ENCODE measurements at regions not wholly inside any gene's neighbourhood (a gene's known extent, or its start where the extent isn't known, plus 50 kb on each side); places are given as distances from the start of the nearest gene placed in this dataset.

DNA sequence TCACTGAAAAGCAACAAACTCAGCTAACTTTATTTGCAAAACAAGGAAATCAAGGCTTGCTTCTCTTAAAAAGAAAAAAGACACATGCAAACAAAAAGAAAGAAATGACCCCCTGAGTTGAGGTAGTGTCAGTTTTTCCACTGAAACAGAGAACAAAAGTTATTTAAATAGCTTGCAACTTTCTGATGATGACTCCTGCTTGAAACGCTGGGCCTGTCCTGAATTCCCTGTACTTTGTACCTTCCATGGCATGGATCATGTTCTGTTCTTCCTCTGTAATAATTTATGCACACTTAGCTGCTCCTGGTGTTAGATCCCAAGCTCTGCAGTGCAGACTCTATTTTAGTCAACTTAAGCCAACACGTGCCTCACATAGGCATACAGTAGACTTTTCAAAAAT is 84.0 kb downstream of the SKA1 start:
- FAIRE-seq (no peak), DNase-seq (ENCODE audit: low read depth in 1 of 2, low spot score in 2 of 2) (no peak)
- Histone ChIP-seq H3K4me1 (replicated peaks in 1 of 4; ENCODE audit: control insufficient read depth in 3 of 4, insufficient read depth in 4 of 4, low read length in 3 of 4) (peaks cover 0 to 7% (median 0%) of the 10 kb centered on the region in 4 experiments; a peak in 2 of 7 replicates), H3K4me2 (ENCODE audit: insufficient read depth in 1 of 2, low read depth in 2 of 2, low read length in 2 of 2) (peak overlapping the region in 1 of 2 experiments; percentile 35; a peak in 1 of 4 replicates), H2AK5ac (ENCODE audit: low read depth, low read length) (no peak overlapping the region), H3K36me3 (ENCODE audit: control insufficient read depth in 2 of 4, insufficient read depth in 4 of 4, low read length in 3 of 4) (no peaks in the 10 kb centered on the region), H3K9me3 (ENCODE audit: insufficient read depth in 2 of 2, low read depth in 1 of 2, low read length in 1 of 2) (no peaks in the 10 kb centered on the region), H4K8ac (ENCODE audit: extremely low read depth, insufficient read depth, low read length) (no peak overlapping the region), H3K79me2 (ENCODE audit: control insufficient read depth in 1 of 2, insufficient read depth in 2 of 2, low read length in 2 of 2) (no peaks in the 10 kb centered on the region), H2BK5ac (ENCODE audit: low read depth, low read length) (no peak overlapping the region), H3K14ac (ENCODE audit: insufficient read length) (no peak overlapping the region), H4K5ac (ENCODE audit: insufficient read length, low read depth, low read length) (no peak overlapping the region), H2AFZ (ENCODE audit: low read length) (peak overlapping the region; percentile 85; the same call in 1 of the 2 replicates), H3K27ac (ENCODE audit: low read depth, low read length) (no peak overlapping the region), H3K9ac (replicated peaks in 1 of 4; ENCODE audit: extremely low read depth in 1 of 4, low read depth in 3 of 4, low read length in 3 of 4) (no peak overlapping the region), H2BK120ac (replicated peaks; ENCODE audit: low read depth, low read length) (no peak overlapping the region), H2BK15ac (ENCODE audit: low read length) (no peak overlapping the region), H3K18ac (ENCODE audit: extremely low read depth, low read length) (no peak overlapping the region), H3K23ac (ENCODE audit: insufficient read length) (no peak overlapping the region), H3K79me1 (ENCODE audit: low read depth, low read length) (no peaks in the 10 kb centered on the region), H2BK20ac (ENCODE audit: low read length) (no peak overlapping the region), H3K56ac (replicated peaks; ENCODE audit: insufficient read length, low read depth, low read length) (no peak overlapping the region), H4K91ac (replicated peaks; ENCODE audit: insufficient read length, low read length) (no peak overlapping the region), H4K20me1 (replicated peaks in 1 of 2; ENCODE audit: control insufficient read depth in 1 of 2, insufficient read depth in 2 of 2, low read length in 2 of 2) (no peaks in the 10 kb centered on the region), H3K4ac (replicated peaks; ENCODE audit: insufficient read length, low read depth, low read length) (no peak overlapping the region), H3K27me3 (replicated peaks in 1 of 4; ENCODE audit: control insufficient read depth in 3 of 4, extremely low read depth in 1 of 4, insufficient read depth in 3 of 4, low read length in 3 of 4) (no peaks in the 10 kb centered on the region), H3K4me3 (ENCODE audit: extremely low read depth in 1 of 4, insufficient read depth in 2 of 4, low read depth in 3 of 4, low read length in 4 of 4) (no peak overlapping the region), H3K23me2 (ENCODE audit: low read depth, low read length) (no peaks in the 10 kb centered on the region), H2BK12ac (ENCODE audit: low read depth, low read length) (no peak overlapping the region)
- ChIA-PET CTCF (ENCODE audit: partially characterized antibody) (no interaction called here), POLR2A (ENCODE audit: partially characterized antibody) (no interaction called here)
- WGBS, 2 experiments (ENCODE audit: extremely low coverage in 1 of 2, insufficient coverage in 1 of 2, insufficient read length in 1 of 2, insufficient replicate concordance in 2 of 2, low coverage in 1 of 2, low lambda C conversion rate in 2 of 2, missing lambda C conversion rate in 1 of 2) = 47% methylated on average over 2 of the region's 2 CpGs; no CpG with 5 or more reads in 1 of the 2 experiments
- TF ChIP-seq KDM1A (IDR thresholded peaks at IDR 0.05; ENCODE audit: borderline replicate concordance, low read length) (no peak), TAF7 (optimal IDR thresholded peaks at IDR 0.05; ENCODE audit: borderline replicate concordance, low read depth, low read length) (no peak), GABPA (IDR thresholded peaks at IDR 0.05; ENCODE audit: borderline replicate concordance, insufficient read depth, low read length) (no peak)
- TF ChIP-seq, protein P1, sequence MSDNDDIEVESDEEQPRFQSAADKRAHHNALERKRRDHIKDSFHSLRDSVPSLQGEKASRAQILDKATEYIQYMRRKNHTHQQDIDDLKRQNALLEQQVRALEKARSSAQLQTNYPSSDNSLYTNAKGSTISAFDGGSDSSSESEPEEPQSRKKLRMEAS (IDR thresholded peaks at IDR 0.05) = no peak
